ENCODE measurements at regions not wholly inside any gene's neighbourhood (a gene's known extent, or its start where the extent isn't known, plus 50 kb on each side); places are given as distances from the start of the nearest gene placed in this dataset.

GRCh38 chr5:5575461-5575860 lies 153.0 kb downstream of the ICE1 start:
- TF ChIP-seq, protein P1, sequence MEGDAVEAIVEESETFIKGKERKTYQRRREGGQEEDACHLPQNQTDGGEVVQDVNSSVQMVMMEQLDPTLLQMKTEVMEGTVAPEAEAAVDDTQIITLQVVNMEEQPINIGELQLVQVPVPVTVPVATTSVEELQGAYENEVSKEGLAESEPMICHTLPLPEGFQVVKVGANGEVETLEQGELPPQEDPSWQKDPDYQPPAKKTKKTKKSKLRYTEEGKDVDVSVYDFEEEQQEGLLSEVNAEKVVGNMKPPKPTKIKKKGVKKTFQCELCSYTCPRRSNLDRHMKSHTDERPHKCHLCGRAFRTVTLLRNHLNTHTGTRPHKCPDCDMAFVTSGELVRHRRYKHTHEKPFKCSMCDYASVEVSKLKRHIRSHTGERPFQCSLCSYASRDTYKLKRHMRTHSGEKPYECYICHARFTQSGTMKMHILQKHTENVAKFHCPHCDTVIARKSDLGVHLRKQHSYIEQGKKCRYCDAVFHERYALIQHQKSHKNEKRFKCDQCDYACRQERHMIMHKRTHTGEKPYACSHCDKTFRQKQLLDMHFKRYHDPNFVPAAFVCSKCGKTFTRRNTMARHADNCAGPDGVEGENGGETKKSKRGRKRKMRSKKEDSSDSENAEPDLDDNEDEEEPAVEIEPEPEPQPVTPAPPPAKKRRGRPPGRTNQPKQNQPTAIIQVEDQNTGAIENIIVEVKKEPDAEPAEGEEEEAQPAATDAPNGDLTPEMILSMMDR (conservative IDR thresholded peaks at IDR 0.05; ENCODE audit: low read depth, low read length), result no peak
- TF ChIP-seq EZH2phosphoT487 (IDR thresholded peaks at IDR 0.05; ENCODE audit: borderline replicate concordance, low read length), result no peak

All from PC-3 (cell line).